ENCODE measurements at regions not wholly inside any gene's neighbourhood (a gene's known extent, or its start where the extent isn't known, plus 50 kb on each side); places are given as distances from the start of the nearest gene placed in this dataset.
"Not testable (repeated sequence)": the region's sequence is repeated elsewhere in the genome, so short reads cannot be mapped to it uniquely, and the experiment has no call there.

DNA sequence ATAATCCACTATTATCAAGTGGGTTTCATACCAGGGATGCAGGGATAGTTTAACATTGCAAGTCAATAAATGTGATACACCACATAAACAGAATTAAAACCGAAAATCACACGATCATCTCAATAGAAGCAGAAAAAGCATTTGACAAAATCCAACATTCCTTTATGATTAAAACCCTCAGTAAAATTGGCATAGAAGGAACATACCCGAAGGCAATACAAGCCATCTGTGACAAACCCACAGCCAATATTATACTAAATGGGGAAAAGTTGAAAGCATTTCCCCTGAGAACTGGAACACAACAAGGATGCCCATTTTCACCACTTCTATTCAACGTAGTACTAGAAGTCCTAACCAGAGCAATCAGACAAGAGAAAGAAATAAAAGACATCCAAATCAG is 103.0 kb upstream of the KRR1 start:
- TF ChIP-seq, protein P1, sequence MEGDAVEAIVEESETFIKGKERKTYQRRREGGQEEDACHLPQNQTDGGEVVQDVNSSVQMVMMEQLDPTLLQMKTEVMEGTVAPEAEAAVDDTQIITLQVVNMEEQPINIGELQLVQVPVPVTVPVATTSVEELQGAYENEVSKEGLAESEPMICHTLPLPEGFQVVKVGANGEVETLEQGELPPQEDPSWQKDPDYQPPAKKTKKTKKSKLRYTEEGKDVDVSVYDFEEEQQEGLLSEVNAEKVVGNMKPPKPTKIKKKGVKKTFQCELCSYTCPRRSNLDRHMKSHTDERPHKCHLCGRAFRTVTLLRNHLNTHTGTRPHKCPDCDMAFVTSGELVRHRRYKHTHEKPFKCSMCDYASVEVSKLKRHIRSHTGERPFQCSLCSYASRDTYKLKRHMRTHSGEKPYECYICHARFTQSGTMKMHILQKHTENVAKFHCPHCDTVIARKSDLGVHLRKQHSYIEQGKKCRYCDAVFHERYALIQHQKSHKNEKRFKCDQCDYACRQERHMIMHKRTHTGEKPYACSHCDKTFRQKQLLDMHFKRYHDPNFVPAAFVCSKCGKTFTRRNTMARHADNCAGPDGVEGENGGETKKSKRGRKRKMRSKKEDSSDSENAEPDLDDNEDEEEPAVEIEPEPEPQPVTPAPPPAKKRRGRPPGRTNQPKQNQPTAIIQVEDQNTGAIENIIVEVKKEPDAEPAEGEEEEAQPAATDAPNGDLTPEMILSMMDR (IDR thresholded peaks at IDR 0.05), result not testable (repeated sequence)
- not testable (repeated sequence) for TF ChIP-seq POLR2A (IDR thresholded peaks at IDR 0.05)

All from body of pancreas (tissue), 4 donors.